ENCODE measurements at regions not wholly inside any gene's neighbourhood (a gene's known extent, or its start where the extent isn't known, plus 50 kb on each side); places are given as distances from the start of the nearest gene placed in this dataset.
"Not testable (repeated sequence)": the region's sequence is repeated elsewhere in the genome, so short reads cannot be mapped to it uniquely, and the experiment has no call there.

GRCh38 chr3:147701195-147701594 is 292.0 kb downstream of the ZIC1 start:
- no peak for DNase-seq (ENCODE audit: low spot score)
- Mint-ChIP-seq H3K36me3 (ENCODE audit: low read depth) (no peaks in the 10 kb centered on the region), H3K4me3 (ENCODE audit: low read depth) (no peak overlapping the region), H3K27ac (no peak overlapping the region), H3K9me3 (no peaks in the 10 kb centered on the region), H3K27me3 (ENCODE audit: low read depth) (no peaks in the 10 kb centered on the region), H3K4me1 (ENCODE audit: low read depth) (no peaks in the 10 kb centered on the region)
- intact Hi-C loops (cut with micrococcal nuclease) = no loop called here

GRCh38 chr3:147702509-147702908 is 293.3 kb downstream of the ZIC1 start:
- no peak overlapping the region for H3K4me3 Mint-ChIP-seq (ENCODE audit: low read depth)
- H3K27ac Mint-ChIP-seq = no peak overlapping the region
- no peaks in the 10 kb centered on the region for H3K27me3 Mint-ChIP-seq (ENCODE audit: low read depth)
- no peaks in the 10 kb centered on the region for H3K9me3 Mint-ChIP-seq
- intact Hi-C loops (cut with micrococcal nuclease) = no loop called here
- no peaks in the 10 kb centered on the region for H3K4me1 Mint-ChIP-seq (ENCODE audit: low read depth)
- no peak for DNase-seq (ENCODE audit: low spot score)
- H3K36me3 Mint-ChIP-seq (ENCODE audit: low read depth) = no peaks in the 10 kb centered on the region

GRCh38 chr3:147705651-147706051 is 296.5 kb downstream of the ZIC1 start:
- Mint-ChIP-seq H3K27ac (no peak overlapping the region), H3K27me3 (ENCODE audit: low read depth) (no peaks in the 10 kb centered on the region), H3K4me1 (ENCODE audit: low read depth) (no peaks in the 10 kb centered on the region), H3K9me3 (peaks cover 18% of the 10 kb centered on the region), H3K36me3 (ENCODE audit: low read depth) (no peaks in the 10 kb centered on the region), H3K4me3 (ENCODE audit: low read depth) (no peak overlapping the region)
- no peak for DNase-seq (ENCODE audit: low spot score)
- intact Hi-C loops (cut with micrococcal nuclease) = no loop called here

- H3K9me3 Mint-ChIP-seq = peaks cover 24% of the 10 kb centered on the region
- H3K36me3 Mint-ChIP-seq (ENCODE audit: low read depth); H3K4me1 Mint-ChIP-seq (ENCODE audit: low read depth); intact Hi-C loops (cut with micrococcal nuclease); H3K4me3 Mint-ChIP-seq (ENCODE audit: low read depth); H3K27ac Mint-ChIP-seq; DNase-seq (ENCODE audit: low spot score); H3K27me3 Mint-ChIP-seq (ENCODE audit: low read depth): not testable (repeated sequence)
Observed at GRCh38 chr3:147710753-147711152, 301.6 kb downstream of the ZIC1 start.

- intact Hi-C loops (cut with micrococcal nuclease) = no loop called here
- H3K4me3 Mint-ChIP-seq (ENCODE audit: low read depth) = no peak overlapping the region
- no peak overlapping the region for H3K27ac Mint-ChIP-seq
- DNase-seq (ENCODE audit: low spot score) = no peak
- H3K4me1 Mint-ChIP-seq (ENCODE audit: low read depth) = no peaks in the 10 kb centered on the region
- no peaks in the 10 kb centered on the region for H3K36me3 Mint-ChIP-seq (ENCODE audit: low read depth)
- H3K27me3 Mint-ChIP-seq (ENCODE audit: low read depth) = no peaks in the 10 kb centered on the region
- H3K9me3 Mint-ChIP-seq = peaks cover 29% of the 10 kb centered on the region
Observed at GRCh38 chr3:147712357-147712756, 303.2 kb downstream of the ZIC1 start.

- H3K4me1 Mint-ChIP-seq (ENCODE audit: low read depth); H3K4me3 Mint-ChIP-seq (ENCODE audit: low read depth); DNase-seq (ENCODE audit: low spot score); intact Hi-C loops (cut with micrococcal nuclease); H3K27ac Mint-ChIP-seq; H3K27me3 Mint-ChIP-seq (ENCODE audit: low read depth); H3K36me3 Mint-ChIP-seq (ENCODE audit: low read depth): not testable (repeated sequence)
- H3K9me3 Mint-ChIP-seq = peaks cover 29% of the 10 kb centered on the region
Observed at GRCh38 chr3:147712758-147713157, 303.6 kb downstream of the ZIC1 start.

GRCh38 chr3:147713234-147714133 is 304.3 kb downstream of the ZIC1 start:
- Mint-ChIP-seq H3K4me1 (ENCODE audit: low read depth) (no peaks in the 10 kb centered on the region), H3K9me3 (peaks cover 36% of the 10 kb centered on the region), H3K36me3 (ENCODE audit: low read depth) (no peaks in the 10 kb centered on the region), H3K27me3 (ENCODE audit: low read depth) (no peaks in the 10 kb centered on the region), H3K4me3 (ENCODE audit: low read depth) (no peak overlapping the region), H3K27ac (no peak overlapping the region)
- DNase-seq (ENCODE audit: low spot score) = no peak
- intact Hi-C loops (cut with micrococcal nuclease) = no loop called here

- Mint-ChIP-seq H3K9me3 (peaks cover 4% of the 10 kb centered on the region), H3K36me3 (ENCODE audit: low read depth) (no peaks in the 10 kb centered on the region), H3K27ac (no peak overlapping the region), H3K4me1 (ENCODE audit: low read depth) (no peaks in the 10 kb centered on the region), H3K4me3 (ENCODE audit: low read depth) (no peak overlapping the region), H3K27me3 (ENCODE audit: low read depth) (no peaks in the 10 kb centered on the region)
- DNase-seq (ENCODE audit: low spot score) = no peak
- intact Hi-C loops (cut with micrococcal nuclease) = no loop called here
Observed at GRCh38 chr3:147729641-147730040, 320.5 kb downstream of the ZIC1 start.

GRCh38 chr3:147730284-147730683 is 321.1 kb downstream of the ZIC1 start:
- Mint-ChIP-seq H3K4me3 (ENCODE audit: low read depth) (no peak overlapping the region), H3K27ac (no peak overlapping the region), H3K9me3 (peaks cover 3% of the 10 kb centered on the region), H3K4me1 (ENCODE audit: low read depth) (no peaks in the 10 kb centered on the region), H3K27me3 (ENCODE audit: low read depth) (no peaks in the 10 kb centered on the region), H3K36me3 (ENCODE audit: low read depth) (no peaks in the 10 kb centered on the region)
- intact Hi-C loops (cut with micrococcal nuclease) = no loop called here
- DNase-seq (ENCODE audit: low spot score) = no peak

GRCh38 chr3:147733217-147733616 is 324.1 kb downstream of the ZIC1 start:
- intact Hi-C loops (cut with micrococcal nuclease) = no loop called here
- no peak overlapping the region for H3K4me3 Mint-ChIP-seq (ENCODE audit: low read depth)
- no peaks in the 10 kb centered on the region for H3K36me3 Mint-ChIP-seq (ENCODE audit: low read depth)
- no peaks in the 10 kb centered on the region for H3K4me1 Mint-ChIP-seq (ENCODE audit: low read depth)
- no peak for DNase-seq (ENCODE audit: low spot score)
- H3K9me3 Mint-ChIP-seq = no peaks in the 10 kb centered on the region
- no peak overlapping the region for H3K27ac Mint-ChIP-seq
- no peaks in the 10 kb centered on the region for H3K27me3 Mint-ChIP-seq (ENCODE audit: low read depth)

GRCh38 chr3:147735616-147736015 is 326.5 kb downstream of the ZIC1 start:
- intact Hi-C loops (cut with micrococcal nuclease) = no loop called here
- no peak overlapping the region for H3K4me3 Mint-ChIP-seq (ENCODE audit: low read depth)
- H3K9me3 Mint-ChIP-seq = no peaks in the 10 kb centered on the region
- no peaks in the 10 kb centered on the region for H3K27me3 Mint-ChIP-seq (ENCODE audit: low read depth)
- no peak for DNase-seq (ENCODE audit: low spot score)
- no peaks in the 10 kb centered on the region for H3K4me1 Mint-ChIP-seq (ENCODE audit: low read depth)
- H3K36me3 Mint-ChIP-seq (ENCODE audit: low read depth) = no peaks in the 10 kb centered on the region
- H3K27ac Mint-ChIP-seq = no peak overlapping the region

- H3K27me3 Mint-ChIP-seq (ENCODE audit: low read depth) = no peaks in the 10 kb centered on the region
- intact Hi-C loops (cut with micrococcal nuclease) = no loop called here
- H3K4me3 Mint-ChIP-seq (ENCODE audit: low read depth) = no peak overlapping the region
- H3K9me3 Mint-ChIP-seq = no peaks in the 10 kb centered on the region
- DNase-seq (ENCODE audit: low spot score) = no peak
- H3K4me1 Mint-ChIP-seq (ENCODE audit: low read depth) = no peaks in the 10 kb centered on the region
- no peaks in the 10 kb centered on the region for H3K36me3 Mint-ChIP-seq (ENCODE audit: low read depth)
- H3K27ac Mint-ChIP-seq = no peak overlapping the region
Observed at GRCh38 chr3:147736226-147736625, 327.1 kb downstream of the ZIC1 start.

- DNase-seq (ENCODE audit: low spot score) = no peak
Observed at GRCh38 chr3:147737376-147737775, 328.2 kb downstream of the ZIC1 start.

More at GRCh38 chr3:147737376-147737775, 328.2 kb downstream of the ZIC1 start:
- Mint-ChIP-seq H3K9me3 (no peaks in the 10 kb centered on the region), H3K4me3 (ENCODE audit: low read depth) (no peak overlapping the region), H3K27ac (no peak overlapping the region), H3K4me1 (ENCODE audit: low read depth) (no peaks in the 10 kb centered on the region), H3K27me3 (ENCODE audit: low read depth) (no peaks in the 10 kb centered on the region), H3K36me3 (ENCODE audit: low read depth) (no peaks in the 10 kb centered on the region)
- intact Hi-C loops (cut with micrococcal nuclease) = no loop called here

Data from activated T-helper 2 cell treated with anti-CD3 and anti-CD28 coated beads, Interferon-gamma antibody, Interleukin-2, Interleukin-4, amounts not matched to agents 10 μg/mL and 5 μg/mL and 100 μg/mL, durations not matched to agents 14 hours and 24 hours and 36 hours (primary cell).